ENCODE measurements at regions not wholly inside any gene's neighbourhood (a gene's known extent, or its start where the extent isn't known, plus 50 kb on each side); places are given as distances from the start of the nearest gene placed in this dataset.

DNA sequence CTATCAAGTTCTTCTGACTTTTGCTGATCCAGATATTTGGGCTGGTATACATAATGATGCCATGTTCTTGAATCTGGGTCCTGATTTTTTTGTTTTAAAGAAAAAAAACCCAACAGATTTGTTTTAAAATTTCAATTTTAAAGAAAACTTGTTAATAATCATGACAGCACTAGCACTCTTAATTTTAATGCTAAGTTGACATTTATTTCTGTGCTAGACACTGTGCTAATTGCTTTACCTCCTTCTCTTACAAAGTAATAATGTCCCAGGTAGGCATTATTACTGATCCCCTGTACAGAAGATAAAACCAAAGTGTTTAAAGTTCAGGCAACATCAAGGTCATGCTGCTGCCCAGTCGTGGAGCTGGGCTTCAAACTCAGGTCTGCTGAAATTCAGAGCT lies 101.9 kb downstream of the ZNF608 start:
- DNase-seq: no peak

DNA sequence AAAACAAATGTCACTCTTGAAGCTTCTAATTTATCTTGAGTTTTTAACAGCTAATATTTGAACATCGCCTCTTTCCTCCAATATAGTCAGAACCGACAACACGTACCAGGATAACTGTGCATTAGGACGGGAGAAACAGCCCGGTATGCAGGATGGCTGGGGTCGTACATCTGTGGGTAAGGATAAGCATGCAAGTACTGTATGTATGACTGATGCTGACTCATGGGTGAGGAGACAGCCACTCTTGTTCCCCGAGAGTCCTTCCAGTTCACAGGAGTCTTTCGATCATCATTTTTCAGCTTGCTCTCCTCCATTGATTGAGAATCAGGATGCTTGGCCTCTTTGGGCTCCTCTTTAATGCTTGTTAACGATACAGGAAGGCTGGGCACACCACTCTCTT lies 102.3 kb downstream of the ZNF608 start:
- DNase-seq: no peak

DNA sequence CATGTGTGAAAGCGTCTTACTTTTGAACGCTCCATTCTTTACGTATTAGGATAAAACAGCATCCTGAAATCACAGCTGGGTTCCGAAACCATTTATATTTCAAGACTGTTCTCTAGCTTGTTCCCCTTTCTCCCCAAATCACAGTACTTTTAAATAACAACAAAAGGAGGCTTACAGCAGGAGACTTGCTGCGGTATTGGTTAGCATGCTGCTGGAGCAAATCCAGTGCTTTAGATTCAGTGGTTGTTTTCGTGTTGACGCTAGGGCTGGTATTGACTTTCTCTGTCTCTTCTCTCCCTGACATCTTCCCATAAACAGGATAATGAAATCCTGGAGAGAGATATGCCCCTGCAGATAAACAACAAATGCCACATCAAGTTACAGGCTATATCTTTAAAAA lies 103.1 kb downstream of the ZNF608 start:
- DNase-seq: no peak

DNA sequence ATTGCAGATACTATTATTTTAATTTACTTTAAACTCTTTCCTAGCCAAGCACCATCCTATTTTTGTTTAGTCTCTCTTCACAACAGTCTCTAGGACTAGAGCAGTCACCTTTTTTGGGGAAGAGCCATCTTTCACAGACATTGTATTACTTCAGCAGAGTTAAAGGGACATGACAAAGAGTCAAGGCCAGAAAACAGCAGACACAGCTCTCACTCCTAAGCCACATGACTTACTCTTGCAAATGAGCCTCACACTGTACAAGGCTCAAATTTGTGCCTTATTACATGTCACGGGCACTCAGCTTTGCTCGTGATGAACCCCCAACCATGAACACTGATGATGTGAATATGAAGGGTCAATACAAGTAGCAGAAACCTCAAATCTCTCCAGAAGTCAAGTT lies 104.3 kb downstream of the ZNF608 start:
- DNase-seq: no peak

DNA sequence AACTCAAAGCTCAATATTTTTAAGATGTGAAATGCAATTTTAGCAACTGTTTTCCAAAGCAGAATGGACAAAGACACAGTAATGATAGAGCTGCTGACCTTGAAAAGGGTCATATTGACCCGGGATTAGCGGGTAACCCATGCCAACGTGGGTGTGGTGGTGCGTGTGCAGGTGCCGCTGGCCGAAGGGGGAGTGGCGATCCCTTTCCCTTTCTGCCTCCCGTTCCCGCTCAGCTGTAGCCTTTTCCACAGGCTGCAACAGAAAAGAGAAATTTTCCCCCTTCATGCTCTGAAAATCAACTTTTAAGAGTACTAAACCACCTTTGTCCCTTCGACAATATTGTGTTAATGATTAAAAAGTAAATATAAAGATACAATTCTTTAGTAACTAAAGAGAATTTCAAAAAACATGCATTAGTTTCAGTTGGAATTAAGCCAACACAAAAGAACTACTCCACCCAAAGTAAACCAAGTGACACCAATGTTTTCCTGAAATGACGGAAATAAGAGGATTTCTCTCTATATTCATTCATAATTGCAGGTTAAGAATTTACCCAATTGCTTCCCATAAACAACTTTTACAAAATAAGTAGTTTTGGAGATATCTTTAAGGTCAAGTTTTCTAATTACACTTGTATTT lies 105.2 kb downstream of the ZNF608 start:
- DNase-seq: no peak

DNA sequence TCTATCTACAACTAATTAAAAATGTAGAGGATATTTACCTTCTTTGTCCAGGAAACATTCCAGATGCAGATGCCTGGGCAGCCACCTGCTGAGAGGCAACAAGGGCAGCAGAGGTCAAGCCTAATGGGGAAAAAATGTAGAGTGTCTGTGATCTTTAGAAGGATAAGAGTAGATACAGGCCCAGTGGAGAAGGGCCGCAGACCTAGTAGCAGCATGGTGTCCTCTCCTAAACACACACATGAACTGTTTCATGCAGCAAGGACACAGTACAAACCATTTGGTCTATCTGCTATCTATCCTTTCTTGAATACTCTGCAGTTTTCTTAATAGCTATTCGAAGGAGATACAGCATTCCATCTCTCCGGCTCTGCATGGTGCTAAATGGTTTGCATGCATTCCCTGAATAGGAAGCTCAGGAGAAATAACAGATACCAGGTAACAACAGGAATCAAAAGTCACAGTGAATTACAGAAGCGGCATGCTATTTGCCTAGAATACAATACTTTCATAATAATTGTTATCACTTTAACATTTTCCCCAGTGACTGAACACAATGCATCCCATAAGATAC lies 107.3 kb downstream of the ZNF608 start:
- no peak for DNase-seq

DNA sequence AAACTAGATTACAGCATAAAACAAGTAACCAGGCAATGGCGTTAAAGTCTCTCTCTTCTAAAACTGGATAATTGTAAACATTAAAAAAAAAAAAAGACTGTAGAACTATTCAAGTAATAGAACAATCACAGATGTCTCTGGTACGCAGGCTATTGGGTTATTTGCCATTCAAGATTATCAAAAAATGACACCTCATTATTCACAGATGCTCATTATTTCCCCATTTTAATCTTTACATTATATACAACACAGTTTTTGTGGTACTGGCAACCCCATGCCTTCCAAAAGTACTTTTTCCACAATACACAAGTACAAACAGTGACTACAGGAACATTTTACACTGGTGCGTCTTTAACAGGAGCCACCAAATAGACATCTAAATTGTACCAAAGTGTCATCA lies 109.4 kb downstream of the ZNF608 start:
- DNase-seq: no peak

DNA sequence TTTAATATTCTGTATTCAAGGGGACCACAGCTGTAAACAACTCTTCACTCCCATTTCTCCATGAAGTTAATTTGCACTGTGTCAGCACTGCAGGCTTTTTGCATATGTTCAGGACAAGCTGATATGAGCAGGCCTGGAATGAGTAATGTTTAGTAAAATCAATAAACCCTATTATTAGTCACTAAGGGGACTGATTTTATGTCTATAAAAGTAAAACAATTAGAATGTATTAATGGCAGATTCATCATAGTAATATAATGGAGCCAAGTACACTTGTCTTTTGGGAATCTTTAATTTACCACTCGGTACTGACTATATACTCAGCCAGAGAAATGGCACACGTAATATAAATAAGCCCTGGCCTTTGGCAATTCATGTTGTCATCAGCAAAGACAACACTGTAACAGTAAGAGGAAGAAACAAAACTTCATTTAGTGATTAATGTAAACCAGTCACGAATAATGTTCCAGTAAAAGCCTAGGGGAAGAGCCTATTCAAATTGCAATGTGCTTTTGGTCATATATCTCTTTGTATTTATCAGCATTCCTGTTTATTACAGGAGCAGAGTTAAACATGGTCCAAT lies 111.6 kb downstream of the ZNF608 start:
- DNase-seq: no peak

DNA sequence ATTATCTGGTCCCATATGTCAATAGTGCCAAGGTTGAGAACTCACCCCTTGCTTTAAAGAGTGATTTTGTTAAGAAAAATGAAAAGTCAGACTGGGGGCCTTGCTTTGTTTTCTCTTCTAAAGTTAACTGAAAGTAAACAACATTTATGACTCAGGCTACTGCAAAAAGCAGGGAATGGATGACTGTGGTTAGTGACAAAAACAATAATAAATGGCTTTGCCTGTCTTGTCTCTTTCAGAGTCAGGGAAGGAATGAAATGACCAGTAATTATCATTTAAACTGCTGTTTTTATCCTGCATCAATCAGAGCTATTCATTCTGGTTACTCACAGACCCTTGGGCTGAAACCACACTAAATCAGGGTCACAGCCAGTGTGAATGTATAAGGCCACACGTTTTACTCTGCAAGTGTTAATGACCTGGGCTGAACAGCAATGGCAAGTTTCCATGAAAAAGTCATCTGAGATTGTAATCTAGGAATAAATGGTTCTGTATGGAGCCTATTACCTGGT lies 112.2 kb downstream of the ZNF608 start:
- no peak for DNase-seq

DNA sequence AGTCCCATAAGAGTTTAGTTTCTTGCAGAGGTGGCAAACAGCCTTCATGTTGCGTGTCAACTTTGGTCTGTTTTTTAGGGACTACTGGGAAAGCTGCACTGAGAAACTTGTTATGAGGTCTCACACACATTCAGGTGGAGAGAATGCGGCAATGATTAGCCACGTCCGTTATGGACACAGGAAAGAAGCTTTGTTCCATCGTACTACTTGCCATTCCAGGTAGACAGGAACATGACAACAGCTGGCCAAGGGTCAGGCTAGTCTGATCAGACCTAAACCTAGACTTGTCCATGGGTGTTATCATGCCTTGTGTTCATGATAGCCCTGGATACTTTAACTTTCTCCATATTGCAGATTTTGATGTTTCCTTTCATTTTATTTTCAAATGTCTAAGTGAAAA lies 113.2 kb downstream of the ZNF608 start:
- no peak for DNase-seq

DNA sequence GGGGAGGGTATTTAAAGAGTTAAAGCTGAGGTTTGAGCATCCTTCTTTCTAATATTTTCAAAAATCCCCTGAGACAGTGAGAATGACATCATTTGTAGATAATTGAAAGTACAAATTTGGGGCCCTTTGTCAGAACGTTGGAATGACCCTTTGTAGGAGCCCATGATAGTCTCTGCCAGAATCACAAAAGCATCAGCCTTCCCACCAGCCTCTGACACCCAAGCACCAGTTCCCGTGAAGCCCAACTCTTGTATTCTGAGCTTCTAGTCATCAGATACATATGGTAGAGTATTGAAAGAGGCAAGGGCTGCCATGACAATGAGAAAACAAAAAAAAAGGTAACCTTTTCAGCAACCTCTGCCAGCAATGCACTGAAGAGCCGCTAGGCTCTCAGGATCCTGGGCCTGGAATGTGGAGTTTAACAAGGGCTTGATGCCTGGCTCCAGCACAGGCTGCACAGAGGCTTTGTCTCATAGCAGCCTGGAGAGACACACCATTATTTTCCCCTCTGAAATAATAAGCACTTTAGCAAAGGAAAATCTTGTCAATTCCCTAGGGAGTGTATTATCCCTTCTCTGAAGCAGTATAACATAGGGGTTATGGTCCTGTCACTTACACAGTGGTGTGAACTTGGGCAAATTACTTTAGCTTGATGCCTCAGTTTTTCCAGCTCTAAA lies 114.4 kb downstream of the ZNF608 start:
- DNase-seq: no peak

DNA sequence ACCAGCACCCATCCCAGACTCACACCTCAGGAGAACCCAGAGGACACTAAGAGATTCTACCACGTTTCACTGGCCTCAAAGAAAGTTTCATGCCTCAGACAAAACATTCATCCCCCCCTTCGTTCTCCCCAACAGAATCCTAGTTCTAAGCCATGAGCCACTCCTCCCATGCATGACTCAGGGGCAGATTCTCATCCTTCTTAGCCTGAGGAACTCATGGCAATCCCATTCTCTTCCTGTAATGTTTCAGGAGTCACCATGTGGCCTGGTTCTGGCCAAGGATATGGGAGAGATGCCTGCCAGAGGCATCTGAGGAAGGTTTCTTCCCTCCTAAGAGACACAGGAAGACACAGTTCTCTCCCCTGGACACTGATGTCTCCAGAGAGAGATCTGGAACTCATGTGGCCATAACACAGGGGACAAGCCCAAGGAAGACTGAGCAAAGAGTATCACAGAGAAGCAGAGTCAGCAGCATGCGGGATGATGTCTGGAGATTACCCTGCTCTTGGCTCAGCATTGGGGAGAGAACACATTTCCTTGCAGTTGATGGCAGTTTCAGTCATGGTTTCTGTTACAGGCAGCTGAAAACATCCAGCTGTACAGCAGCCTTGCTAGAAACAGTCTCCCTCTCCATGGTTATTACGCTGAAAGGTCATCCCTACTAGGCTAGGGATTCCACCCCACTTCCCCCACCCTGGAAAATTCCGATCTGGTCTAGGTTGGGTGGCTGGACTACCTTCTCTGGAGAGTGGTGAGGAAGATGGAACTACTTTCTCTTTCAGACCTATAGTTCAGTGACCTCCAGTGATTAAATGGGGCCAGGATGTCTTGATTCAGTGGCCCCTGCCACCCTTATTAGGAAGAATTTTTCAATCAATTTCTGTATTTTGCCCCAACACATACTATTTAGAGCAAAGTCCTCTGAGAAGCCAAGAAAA lies 115.4 kb downstream of the ZNF608 start:
- DNase-seq: no peak

DNA sequence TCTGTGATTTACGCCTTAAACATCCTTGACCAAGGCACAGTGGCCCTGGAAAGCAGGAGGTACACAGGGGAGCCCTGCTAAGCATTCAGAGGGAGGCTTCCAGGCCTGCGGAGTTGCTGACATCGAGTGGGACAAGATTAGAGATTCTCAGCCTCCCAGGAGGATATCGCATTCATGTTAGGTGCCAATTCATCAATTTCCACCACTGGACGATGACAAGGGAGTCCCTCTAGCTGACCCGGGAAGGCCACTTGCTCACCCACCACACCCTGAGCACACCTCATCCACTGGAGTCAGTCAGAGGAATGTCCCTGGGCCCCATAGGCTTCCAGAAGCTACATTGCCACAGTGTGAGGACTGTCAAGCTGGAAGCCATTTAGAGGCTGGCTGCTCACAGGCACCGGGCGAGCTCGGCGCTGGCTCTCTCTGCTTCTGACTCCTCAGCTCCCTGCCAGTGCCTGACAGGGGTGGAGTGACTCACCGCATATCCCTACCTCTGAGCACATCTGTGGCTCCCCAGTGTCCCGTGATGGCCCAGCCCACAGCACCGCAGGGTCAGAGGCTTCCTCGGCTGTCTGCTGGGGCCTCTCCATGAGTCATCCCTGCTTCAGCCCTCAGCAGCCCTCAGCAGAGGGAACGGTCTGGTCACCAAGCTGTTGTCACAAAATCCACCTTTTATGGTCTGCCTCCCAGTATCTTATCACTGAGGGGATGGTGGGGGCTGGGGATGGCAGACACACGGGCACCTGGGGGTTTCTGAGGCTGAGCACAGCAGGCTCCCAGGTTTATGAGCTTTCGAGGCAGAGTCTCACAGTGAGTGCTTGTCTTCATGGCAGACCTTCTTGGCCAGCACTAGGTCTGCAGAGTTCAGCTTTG lies 117.5 kb downstream of the ZNF608 start:
- no peak for DNase-seq

DNA sequence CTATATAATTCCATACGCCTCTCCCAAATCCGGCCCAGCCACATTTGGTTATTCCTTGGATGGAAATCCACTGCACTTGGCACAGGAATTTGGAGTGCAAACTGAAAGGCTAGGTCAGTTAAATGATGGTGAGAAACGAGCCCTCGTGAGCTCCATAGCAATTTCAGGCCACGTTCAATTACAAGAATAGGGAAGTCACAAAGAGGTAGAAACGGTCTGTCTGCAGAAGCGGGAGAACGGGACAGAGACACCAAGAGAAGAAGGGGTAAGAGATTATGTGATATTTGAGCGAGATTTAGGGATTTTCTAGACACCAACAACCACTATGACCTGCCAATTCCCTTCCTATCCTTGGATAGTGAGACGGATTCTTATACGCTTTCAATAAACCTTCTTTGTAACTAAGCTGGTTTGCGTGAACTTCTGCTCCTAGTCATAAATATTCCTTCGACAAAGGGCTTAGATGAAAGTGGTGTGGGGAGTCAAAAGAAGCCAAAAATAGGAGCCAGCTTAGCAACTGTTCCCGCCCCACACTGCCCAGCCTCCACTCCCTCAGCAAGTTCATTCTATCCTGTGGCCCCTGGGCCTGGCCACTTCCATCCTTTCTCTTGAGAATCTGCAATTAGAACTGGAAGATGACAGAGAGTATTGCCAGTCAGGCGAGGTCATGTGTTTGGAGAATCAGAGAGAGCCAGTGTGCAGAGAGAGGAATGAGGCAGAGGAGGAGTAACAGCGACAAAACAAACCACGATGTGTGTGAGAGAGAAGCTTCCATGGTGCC lies 118.4 kb downstream of the ZNF608 start:
- no peak for DNase-seq

DNA sequence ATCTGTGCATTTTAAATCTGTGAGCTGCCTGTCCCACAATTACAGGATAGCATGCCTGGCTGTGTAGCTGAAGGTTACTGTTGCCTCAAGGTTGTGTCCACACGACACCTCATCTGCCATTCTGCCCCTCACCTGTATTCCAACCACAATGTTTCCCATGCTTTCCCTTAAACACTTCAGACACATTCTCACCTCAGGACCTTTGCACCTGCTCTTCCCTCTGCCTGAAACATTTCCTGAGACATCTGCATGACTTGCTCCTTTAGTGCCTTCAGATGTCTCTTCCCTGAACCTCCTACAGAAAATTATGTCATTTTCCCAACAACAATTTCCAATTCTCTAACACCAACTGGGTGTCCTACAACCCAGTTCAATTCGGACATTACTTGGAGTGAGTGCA lies 120.4 kb downstream of the ZNF608 start:
- DNase-seq: no peak

DNA sequence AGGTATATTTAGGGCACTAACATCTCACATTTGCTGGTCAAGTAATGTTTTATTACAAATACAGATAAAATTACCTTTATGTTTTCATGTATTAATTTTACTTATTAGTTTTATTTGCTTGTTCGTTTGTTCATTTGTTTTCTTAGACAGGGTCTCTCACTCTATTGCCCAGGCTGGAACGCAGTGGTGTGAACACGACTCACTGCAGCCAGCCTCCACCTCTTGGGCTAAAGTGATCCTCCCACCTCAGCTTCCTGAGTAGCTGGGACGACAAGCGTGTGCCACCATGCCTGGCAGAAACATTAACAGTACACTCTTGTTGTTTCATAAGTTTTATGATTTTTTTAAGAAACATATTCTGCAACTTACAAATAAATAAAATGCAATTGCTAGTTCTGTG lies 123.2 kb downstream of the ZNF608 start:
- no peak for DNase-seq

DNA sequence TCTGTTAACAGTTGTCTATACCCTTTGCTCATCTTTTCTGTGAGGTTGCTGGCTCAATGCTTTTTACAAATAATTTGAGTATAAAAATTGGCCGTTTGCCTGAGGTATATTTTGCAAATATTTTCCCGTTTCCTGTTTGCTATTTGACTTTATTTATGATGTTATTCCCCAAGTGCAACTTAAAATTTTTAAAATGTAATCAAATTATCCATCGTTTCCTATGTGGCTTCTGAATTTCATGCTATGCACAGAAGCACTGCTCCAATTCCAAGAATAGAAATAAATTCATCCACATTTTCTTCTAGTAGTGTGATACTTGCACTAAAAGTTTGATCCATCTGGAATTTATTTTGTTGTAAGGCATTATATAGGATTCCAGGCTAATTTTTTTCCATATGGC lies 123.6 kb downstream of the ZNF608 start:
- DNase-seq: no peak

DNA sequence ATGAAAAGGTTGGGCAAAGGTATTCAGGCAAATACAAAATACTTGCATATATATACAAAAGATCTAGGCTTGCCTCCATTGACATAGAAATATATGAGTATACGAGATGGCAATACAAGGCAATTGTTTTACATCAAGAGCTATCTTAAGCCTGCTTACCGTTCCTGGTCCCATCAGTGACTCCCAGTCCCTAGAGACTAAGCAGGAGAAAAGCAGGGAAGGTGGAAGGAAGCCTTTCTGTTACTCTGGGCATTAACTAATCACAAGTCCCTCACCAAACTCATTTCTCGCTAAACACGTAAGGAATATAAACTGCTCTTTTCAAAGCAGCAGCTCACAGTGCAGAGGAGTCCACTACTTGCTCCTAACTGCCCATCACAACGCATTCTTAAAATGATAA lies 125.2 kb downstream of the ZNF608 start:
- DNase-seq: no peak

DNA sequence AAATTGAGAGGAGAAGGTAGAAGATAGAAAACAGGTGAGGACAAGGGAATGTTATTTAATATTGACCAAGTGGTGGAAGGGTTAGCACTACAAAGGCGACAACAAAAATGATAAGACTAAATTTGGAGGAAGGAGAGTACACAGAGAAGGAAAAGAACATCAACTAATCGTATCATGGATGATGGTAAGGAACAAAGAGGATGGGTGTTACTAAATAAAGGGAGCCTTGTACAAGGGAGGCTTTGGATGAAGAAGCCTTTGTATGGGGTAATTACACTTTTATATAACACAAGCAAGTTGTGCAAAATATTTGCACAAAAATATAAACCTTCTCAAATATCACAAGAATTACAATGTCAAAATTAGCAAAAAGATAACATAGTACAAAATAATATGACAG lies 125.7 kb downstream of the ZNF608 start:
- no peak for DNase-seq

DNA sequence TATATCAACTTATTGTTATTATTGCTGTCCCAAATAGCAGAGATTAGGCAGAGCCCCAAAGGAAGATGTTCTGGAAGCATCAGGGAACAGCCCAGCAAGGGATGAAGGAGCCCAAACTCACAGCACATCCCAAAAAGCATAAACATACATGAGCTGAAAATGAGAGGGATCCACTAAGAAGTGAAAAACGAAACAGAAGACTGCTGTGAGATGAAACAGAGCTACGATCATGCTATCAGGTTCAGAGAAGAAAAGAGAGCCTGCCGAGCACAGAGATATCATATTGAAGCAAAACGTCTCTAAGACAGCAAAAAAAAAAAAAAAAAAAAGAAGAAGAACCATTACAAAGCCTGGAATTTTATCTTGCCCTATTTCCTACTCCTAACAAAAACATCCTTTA lies 127.3 kb downstream of the ZNF608 start:
- DNase-seq: no peak

DNA sequence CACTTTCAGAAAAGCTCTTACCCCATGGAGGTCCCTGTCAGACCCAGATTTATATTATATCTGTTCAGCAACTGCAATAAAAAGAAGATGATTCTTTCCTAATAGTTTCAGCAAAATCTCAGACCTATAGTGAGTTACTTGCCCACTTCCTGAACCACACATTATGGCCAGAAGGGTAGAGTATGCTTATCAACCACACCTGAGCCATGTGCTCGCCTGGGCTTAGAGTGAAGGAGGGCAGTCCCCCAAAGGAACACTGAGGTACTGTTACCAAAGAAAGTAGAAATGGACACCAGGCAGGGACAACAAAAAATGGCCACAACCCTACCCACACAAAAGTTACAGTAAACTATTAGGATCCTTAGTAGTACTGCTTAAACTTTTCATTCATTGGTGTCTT lies 128.7 kb downstream of the ZNF608 start:
- no peak for DNase-seq
